Endodermal cell (in vitro differentiated cells): ENCODE measurements at regions not wholly inside any gene's neighbourhood (a gene's known extent, or its start where the extent isn't known, plus 50 kb on each side); places are given as distances from the start of the nearest gene placed in this dataset.

Experiments
- DNase-seq: peaks from one replicate; pipeline ENCODE4 v3.0.0-alpha.2; 2017
- H3K27ac ChIP-seq: 2 replicates; pipeline ENCODE4 v1.5.1; 2013; ENCODE audit warnings: mild to moderate bottlenecking, low read depth, low read length, moderate library complexity
- H3K27me3 ChIP-seq: 2 replicates; pipeline ENCODE4 v1.6.1; 2013; ENCODE audit warnings: mild to moderate bottlenecking, low read length, moderate library complexity; ENCODE audit not compliant: insufficient read depth, control insufficient read depth, poor library complexity, severe bottlenecking
- H3K36me3 ChIP-seq: 2 replicates; pipeline ENCODE4 v1.7.0; 2013; ENCODE audit warnings: mild to moderate bottlenecking, low read length, moderate library complexity; ENCODE audit not compliant: control insufficient read depth, insufficient read depth
- H3K4me1 ChIP-seq: one replicate; pipeline ENCODE4 v1.7.0; 2013; ENCODE audit warnings: low read length; ENCODE audit not compliant: control insufficient read depth, insufficient read depth
- H3K4me3 ChIP-seq: 2 replicates; pipeline ENCODE4 v1.5.1; 2013; ENCODE audit warnings: mild to moderate bottlenecking, low read length, moderate library complexity
- H3K9ac ChIP-seq: 2 replicates; pipeline ENCODE4 v1.6.1; 2013; ENCODE audit warnings: mild to moderate bottlenecking, low read length, moderate library complexity; ENCODE audit not compliant: poor library complexity, severe bottlenecking; ENCODE audit errors: extremely low read depth
- H3K9me3 ChIP-seq: 2 replicates; pipeline ENCODE4 v1.6.1; 2013; ENCODE audit warnings: mild to moderate bottlenecking, low read length, moderate library complexity; ENCODE audit not compliant: control insufficient read depth
- H3K27ac Mint-ChIP-seq: 2 replicates; pipeline ENCODE4 v1.8.0; 2020; ENCODE audit warnings: mixed read lengths
- H3K27me3 Mint-ChIP-seq: 2 replicates; pipeline ENCODE4 v1.8.0; 2021; ENCODE audit warnings: mild to moderate bottlenecking, mixed read lengths; ENCODE audit not compliant: insufficient read depth
- H3K36me3 Mint-ChIP-seq: 2 replicates; pipeline ENCODE4 v1.8.0; 2020; ENCODE audit warnings: low read depth, mixed read lengths
- H3K4me1 Mint-ChIP-seq: 2 replicates; pipeline ENCODE4 v1.8.0; 2020; ENCODE audit warnings: mixed read lengths
- H3K4me3 Mint-ChIP-seq: 2 replicates; pipeline ENCODE4 v1.8.0; 2020; ENCODE audit warnings: mild to moderate bottlenecking, moderate library complexity, mixed read lengths
- H3K9me3 Mint-ChIP-seq: 2 replicates; pipeline ENCODE4 v1.8.0; 2020; ENCODE audit warnings: mild to moderate bottlenecking, mixed read lengths
- CTCF ChIP-seq: fragments of 200-600 bp; sonication (generic); conservative IDR thresholded peaks from 2 replicates; pipeline ENCODE4 v1.5.0; 2021; ENCODE audit warnings: antibody characterized with exemption, mild to moderate bottlenecking
- WGBS, 2 experiments: methylation state at CpG; one replicate each; pipeline versions ENCODE4 v1.1.5 to v1.1.7; 2013; ENCODE audit warnings: missing lambda C conversion rate in 2 of 2, mixed read lengths in 1 of 2; ENCODE audit not compliant: insufficient coverage in 1 of 2, insufficient read length in 1 of 2; 5-methylcytosine and 5-hydroxymethylcytosine counted together

DNA sequence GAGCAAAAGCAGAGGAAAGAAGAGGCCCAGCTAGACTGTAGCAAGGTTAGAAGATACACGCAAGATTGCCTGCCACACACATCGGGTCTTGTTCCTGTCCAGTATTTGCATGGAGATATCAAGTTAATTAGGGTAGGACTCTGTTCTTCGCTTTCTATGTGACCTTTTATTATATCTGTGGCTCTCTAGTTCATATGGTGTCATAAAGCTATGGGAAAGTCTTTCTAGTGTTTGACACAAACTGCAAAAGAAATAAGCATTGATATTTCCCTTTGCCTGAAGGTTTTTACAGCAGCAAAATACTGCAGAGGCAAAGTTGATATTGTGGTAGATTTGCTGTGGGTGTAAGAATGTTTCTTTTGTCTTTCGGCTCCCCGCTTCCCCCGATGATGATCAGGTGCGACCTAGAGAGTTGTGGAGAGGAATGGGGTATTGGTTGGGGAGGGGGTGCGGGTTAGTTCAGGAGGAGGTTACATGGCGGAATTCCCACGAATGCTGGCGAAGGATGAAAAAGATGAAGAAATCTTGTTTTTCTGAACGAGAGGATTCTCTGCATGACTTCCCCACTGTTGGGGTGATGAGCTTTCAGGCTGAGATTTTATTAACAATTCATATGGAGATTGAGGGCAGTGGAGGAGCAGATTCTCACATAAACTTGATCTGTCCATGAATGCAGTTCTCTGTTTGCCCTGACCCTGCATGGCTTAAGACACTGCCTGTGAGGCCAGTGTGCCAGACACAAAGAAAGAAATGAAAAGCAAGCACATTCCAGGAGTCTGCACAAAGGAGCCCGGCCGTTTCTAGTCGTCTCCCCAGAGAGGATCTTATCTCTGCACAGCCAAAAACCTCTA lies 550.2 kb downstream of the USP25 start:
- peak overlapping the region; percentile 100 for H3K27ac ChIP-seq
- DNase-seq, result peak; percentile 61
- H3K36me3 ChIP-seq, result no peaks in the 10 kb centered on the region
- H3K9me3 ChIP-seq, result no peaks in the 10 kb centered on the region
- H3K4me3 ChIP-seq, result no peak overlapping the region
- H3K4me1 ChIP-seq, result peaks cover 5% of the 10 kb centered on the region
- WGBS, 2 experiments, result 34 to 71% methylated on average over 10 to 15 of the region's 15 CpGs
- TF ChIP-seq CTCF, result no peak
- H3K36me3 Mint-ChIP-seq, result no peaks in the 10 kb centered on the region
- H3K27ac Mint-ChIP-seq, result peak overlapping the region; percentile 52
- H3K9me3 Mint-ChIP-seq, result no peaks in the 10 kb centered on the region
- H3K27me3 ChIP-seq, result no peaks in the 10 kb centered on the region
- H3K9ac ChIP-seq, result peak overlapping the region; percentile 1
- H3K27me3 Mint-ChIP-seq, result no peaks in the 10 kb centered on the region
- H3K4me1 Mint-ChIP-seq, result peaks cover 26% of the 10 kb centered on the region
- no peak overlapping the region for H3K4me3 Mint-ChIP-seq

DNA sequence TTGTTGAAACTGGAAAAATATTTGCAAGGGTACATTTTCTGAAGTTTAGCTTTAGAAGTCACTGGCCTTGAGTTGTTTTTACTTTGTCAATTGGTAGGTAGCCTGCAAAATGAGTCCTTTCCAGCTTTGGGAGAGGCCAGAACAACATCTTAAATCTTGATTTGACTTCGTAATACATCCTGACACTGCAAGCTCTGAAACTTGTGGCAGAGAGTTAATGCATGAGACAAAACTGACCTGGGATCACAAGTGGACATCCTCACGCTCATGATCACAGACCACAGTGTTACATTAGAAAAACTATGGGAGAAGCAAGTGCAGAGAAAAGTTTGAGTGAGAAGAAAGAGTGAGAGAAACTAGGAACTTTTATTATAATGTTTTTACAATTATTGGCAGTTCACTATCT lies 550.9 kb downstream of the USP25 start:
- H3K27me3 Mint-ChIP-seq, result no peaks in the 10 kb centered on the region
- WGBS, 2 experiments, result 67 to 84% methylated on average over 2 of the region's 2 CpGs
- peaks cover 26% of the 10 kb centered on the region for H3K4me1 Mint-ChIP-seq
- H3K27ac ChIP-seq, result peak overlapping the region; percentile 100
- no peaks in the 10 kb centered on the region for H3K27me3 ChIP-seq
- no peak overlapping the region for H3K27ac Mint-ChIP-seq
- no peaks in the 10 kb centered on the region for H3K36me3 Mint-ChIP-seq
- H3K4me3 ChIP-seq, result no peak overlapping the region
- no peak for TF ChIP-seq CTCF
- H3K9ac ChIP-seq, result no peak overlapping the region
- no peaks in the 10 kb centered on the region for H3K9me3 ChIP-seq
- H3K9me3 Mint-ChIP-seq, result no peaks in the 10 kb centered on the region
- no peak for DNase-seq
- peaks cover 5% of the 10 kb centered on the region for H3K4me1 ChIP-seq
- H3K4me3 Mint-ChIP-seq, result no peak overlapping the region
- H3K36me3 ChIP-seq, result no peaks in the 10 kb centered on the region

GRCh38 chr21:16283516-16283915 lies 553.7 kb downstream of the USP25 start:
- no peak overlapping the region for H3K9ac ChIP-seq
- no peaks in the 10 kb centered on the region for H3K36me3 ChIP-seq
- Mint-ChIP-seq H3K27ac (no peak overlapping the region), H3K4me3 (no peak overlapping the region), H3K4me1 (peaks cover 26% of the 10 kb centered on the region), H3K27me3 (no peaks in the 10 kb centered on the region), H3K36me3 (no peaks in the 10 kb centered on the region), H3K9me3 (no peaks in the 10 kb centered on the region)
- no peak for TF ChIP-seq CTCF
- H3K4me1 ChIP-seq, result peaks cover 2% of the 10 kb centered on the region
- H3K27ac ChIP-seq, result peak overlapping the region; percentile 100
- WGBS, 2 experiments, result 93 to 95% methylated on average over 2 of the region's 2 CpGs
- DNase-seq, result no peak
- H3K27me3 ChIP-seq, result no peaks in the 10 kb centered on the region
- no peak overlapping the region for H3K4me3 ChIP-seq
- H3K9me3 ChIP-seq, result no peaks in the 10 kb centered on the region
